ENCODE measurements at regions not wholly inside any gene's neighbourhood (a gene's known extent, or its start where the extent isn't known, plus 50 kb on each side); places are given as distances from the start of the nearest gene placed in this dataset.
"Not testable (repeated sequence)": the region's sequence is repeated elsewhere in the genome, so short reads cannot be mapped to it uniquely, and the experiment has no call there.

- DNase-seq = no peak
Measured at GRCh38 chr20:52098186-52098585, 93.4 kb downstream of the ZFP64 start.

GRCh38 chr20:52096117-52096516 lies 95.5 kb downstream of the ZFP64 start:
- no peak for DNase-seq

- no peak for DNase-seq
Measured at GRCh38 chr20:52094693-52095092, 96.9 kb downstream of the ZFP64 start.

GRCh38 chr20:52093575-52093974 lies 98.0 kb downstream of the ZFP64 start:
- DNase-seq = no peak

- DNase-seq = no peak
Measured at GRCh38 chr20:52090035-52090434, 101.5 kb downstream of the ZFP64 start.

- no peak for DNase-seq
Measured at GRCh38 chr20:52087471-52087870, 104.1 kb downstream of the ZFP64 start.

- no peak for DNase-seq
Measured at GRCh38 chr20:52086878-52087277, 104.7 kb downstream of the ZFP64 start.

GRCh38 chr20:52084727-52085126 lies 106.9 kb downstream of the ZFP64 start:
- DNase-seq = no peak

- peak; percentile 66 to 68 for DNase-seq
Measured at GRCh38 chr20:52083627-52084232, 107.8 kb downstream of the ZFP64 start.

GRCh38 chr20:52082612-52083011 lies 109.0 kb downstream of the ZFP64 start:
- peak in 1 of 2 experiments; percentile 18 for DNase-seq

- DNase-seq = no peak
Measured at GRCh38 chr20:52081791-52082190, 109.8 kb downstream of the ZFP64 start.

GRCh38 chr20:52081066-52081465 lies 110.5 kb downstream of the ZFP64 start:
- no peak for DNase-seq

- no peak for DNase-seq
Measured at GRCh38 chr20:52078289-52078688, 113.3 kb downstream of the ZFP64 start.

GRCh38 chr20:52076164-52076563 lies 115.4 kb downstream of the ZFP64 start:
- peak in 1 of 2 experiments; percentile 24 for DNase-seq

- DNase-seq = no peak
Measured at GRCh38 chr20:52075400-52075799, 116.2 kb downstream of the ZFP64 start.

- DNase-seq = no peak
Measured at GRCh38 chr20:52071136-52071535, 120.4 kb downstream of the ZFP64 start.

GRCh38 chr20:52064931-52065330 lies 126.6 kb downstream of the ZFP64 start:
- no peak for DNase-seq

- no peak for DNase-seq
Measured at GRCh38 chr20:52062452-52063209, 128.9 kb downstream of the ZFP64 start.

GRCh38 chr20:52060794-52061714 lies 130.5 kb downstream of the ZFP64 start:
- DNase-seq = peak in 1 of 2 experiments; percentile 16

GRCh38 chr20:52057133-52057532 lies 134.4 kb downstream of the ZFP64 start:
- not testable (repeated sequence) for DNase-seq

GRCh38 chr20:52056203-52057062 lies 135.1 kb downstream of the ZFP64 start:
- DNase-seq = no peak

- DNase-seq = no peak
Measured at GRCh38 chr20:52054123-52054522, 137.5 kb downstream of the ZFP64 start.

Measured in NCI-H446 (cell line).